HG02943 (cell line): ENCODE measurements at regions not wholly inside any gene's neighbourhood (a gene's known extent, or its start where the extent isn't known, plus 50 kb on each side); places are given as distances from the start of the nearest gene placed in this dataset.

Experiments
- ATAC-seq: cut with Tn5 transposase; IDR thresholded peaks from one replicate; pipeline ENCODE4 v1.9.1; 2021; ENCODE audit warnings: mild to moderate bottlenecking, low read depth, moderate library complexity; ENCODE audit not compliant: unreplicated experiment

DNA sequence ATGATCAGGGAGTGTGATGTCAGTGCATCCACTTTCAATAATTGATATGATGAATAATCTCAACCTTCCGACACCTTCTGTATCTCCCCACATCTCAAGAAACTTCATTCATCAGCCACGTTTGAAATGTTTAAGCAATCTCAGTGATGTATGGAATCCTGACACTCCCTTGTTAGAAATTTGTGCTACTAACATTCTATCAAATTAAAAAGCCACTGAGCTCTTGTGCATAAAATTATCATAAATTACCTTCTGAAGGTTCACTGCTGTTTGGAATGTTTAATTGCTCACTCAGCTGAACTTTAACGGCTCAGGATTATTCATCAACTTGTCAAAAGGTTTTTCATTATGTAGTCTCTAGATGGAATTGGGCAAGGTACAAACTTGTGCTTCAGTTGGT is 108.4 kb upstream of the DPH6 start:
- no peak for ATAC-seq

DNA sequence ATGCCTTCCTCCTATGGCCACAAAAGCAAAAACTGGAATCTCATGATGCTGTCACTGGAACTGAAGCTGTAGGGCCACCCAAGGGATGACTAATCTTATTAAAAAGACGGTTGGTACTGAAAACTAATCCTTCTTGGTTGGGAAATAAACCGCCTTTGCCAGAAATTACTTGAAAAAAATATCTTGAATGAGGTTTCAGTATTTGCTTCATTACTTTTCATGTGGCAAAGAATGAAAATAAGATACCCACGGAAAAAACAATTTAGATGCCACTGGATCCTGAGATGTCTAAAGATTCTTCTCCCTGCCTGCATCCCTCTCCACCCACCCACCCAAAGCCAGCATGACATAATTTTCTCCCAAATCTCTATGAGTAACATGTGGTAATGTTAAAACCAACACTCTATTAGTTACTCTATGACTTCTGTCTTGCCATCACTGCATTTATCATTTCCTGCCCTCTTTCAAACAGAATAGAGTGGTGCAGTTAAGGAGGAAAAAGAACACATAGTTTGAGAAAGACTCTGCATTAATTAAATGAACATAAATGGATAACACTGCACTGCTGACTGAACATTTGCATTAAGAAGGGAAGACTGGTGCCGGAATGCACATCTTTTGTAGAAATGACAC is 111.8 kb upstream of the DPH6 start:
- no peak for ATAC-seq

DNA sequence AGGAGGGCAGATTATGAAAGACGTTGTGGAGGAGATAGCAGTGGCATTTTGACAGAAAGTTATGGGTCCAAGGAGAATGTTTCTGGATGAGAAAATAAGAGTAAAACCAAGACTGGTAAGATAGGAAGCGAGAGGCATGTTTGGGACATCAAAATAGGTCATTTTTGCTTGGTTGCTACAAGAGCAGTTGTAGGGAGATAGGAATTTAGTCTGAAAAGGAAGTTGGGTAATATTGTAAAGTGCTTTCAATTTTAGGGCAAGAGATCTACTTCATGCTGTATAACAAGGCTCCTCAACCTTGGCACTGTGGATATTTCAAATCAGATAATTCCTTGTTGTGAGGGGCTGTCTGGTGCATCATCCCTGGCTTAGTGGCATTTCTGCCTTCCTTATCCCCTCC is 118.0 kb upstream of the DPH6 start:
- ATAC-seq = no peak

DNA sequence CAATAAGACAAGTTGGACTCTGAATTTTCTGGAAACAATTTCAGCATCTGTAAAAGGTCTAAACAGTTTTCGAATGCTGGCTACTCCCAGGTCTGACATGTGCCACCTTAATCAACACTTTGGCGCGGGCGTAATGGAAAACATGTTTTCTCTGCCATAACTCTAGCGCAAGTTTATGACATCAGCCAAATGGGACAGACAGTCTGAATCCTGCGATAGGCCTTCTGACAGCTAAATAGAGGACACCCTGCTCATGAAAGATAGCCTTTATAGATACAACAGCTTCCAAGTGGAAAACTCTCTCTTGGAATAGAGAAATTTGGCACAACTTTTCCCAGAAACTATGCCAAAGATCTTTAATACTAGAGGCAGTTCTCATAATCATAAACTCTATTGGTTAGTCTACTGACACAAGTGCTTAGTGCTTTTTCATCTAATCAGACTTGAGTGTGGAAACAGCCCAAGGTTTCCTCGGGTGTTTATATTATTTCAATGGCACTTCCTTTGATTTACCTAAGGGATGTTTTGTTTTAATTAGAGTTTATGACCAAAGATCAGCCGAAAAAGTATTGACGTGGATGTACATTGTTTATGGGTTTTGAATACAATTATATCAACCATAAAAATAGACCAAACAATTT is 120.1 kb upstream of the DPH6 start:
- no peak for ATAC-seq

DNA sequence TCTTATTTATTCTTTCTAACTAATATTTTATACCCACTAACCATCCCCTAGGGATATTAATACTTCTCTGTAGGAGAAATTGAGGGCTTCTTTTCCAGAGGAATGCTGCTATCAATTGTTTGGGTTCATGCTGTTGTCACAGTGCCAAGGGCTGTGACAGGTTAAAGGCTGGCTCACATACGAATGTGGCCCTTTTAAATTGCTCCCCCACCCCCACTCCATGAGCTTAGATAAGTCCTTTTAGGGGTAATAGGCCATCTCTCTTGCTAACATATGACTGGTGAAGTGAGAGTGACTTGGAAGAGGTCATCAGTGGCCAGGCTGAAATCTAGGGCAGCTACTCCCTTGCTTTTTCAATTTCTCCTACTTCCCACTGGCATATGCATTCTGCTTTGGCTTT is 121.9 kb upstream of the DPH6 start:
- ATAC-seq = no peak

DNA sequence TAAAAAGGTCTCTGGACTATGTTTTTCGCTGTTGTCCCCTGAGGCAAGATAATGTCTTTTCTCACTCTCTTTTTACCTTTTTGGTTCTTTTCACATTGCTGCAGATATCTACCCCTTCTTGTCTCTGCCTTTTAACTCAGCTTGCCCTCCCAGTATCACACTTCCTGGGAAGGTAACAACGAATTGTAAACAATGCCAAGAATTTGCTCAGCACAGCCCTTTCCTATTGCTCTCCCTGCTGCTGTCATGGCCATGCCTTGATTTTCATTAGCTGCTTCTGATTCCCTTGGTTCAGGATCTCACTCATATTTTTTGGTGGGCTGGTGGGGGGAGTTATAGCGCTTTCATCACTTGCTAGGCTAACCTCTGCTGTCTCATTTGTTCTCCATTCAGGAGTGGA is 123.1 kb upstream of the DPH6 start:
- no peak for ATAC-seq

DNA sequence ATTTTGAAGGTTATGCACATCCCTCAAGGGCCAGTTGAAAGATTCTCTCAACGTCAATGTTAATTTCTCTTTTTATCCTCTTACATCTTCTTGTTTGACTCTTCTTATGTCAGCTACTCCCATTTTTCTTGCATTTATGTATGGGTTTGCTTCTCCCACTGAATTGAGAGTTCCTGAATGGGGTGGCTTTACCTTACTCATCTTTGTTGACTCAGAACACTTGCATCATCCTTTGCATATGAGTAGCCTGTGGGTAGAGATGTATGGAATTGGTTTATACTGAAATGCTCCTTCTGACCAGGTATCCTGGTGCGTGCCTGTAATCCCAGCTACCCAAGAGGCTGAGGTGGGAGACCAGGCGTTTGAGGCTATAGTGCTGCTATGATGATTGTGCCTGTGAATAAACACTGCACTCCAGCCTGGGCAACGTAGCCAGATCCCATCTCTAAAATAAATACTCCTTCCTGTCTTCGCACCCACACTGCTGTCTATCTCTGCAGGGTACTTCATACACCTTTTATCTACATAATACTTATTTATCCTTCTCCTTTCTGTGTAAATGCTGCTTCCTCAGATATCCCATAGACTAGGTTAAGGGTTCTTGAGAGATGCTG is 123.6 kb upstream of the DPH6 start:
- ATAC-seq = no peak

DNA sequence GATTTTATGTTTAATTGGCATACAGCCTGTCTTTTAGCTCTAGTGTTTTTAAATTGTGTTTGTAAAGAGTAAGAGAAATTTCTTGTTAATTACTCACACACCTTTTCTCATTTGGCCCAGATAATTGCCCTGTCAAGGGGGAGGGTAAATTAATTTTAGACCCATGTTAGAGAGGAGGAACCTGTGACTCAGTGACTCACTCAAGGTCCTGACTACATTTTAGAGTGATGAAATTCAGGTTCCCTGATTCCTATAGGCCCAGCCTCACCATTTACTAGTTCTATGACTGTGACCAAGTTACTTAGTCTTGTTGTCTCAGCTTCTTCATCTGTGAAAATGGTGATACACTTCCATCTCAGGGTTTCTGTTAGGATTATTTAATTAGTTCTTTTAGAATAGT is 125.2 kb upstream of the DPH6 start:
- ATAC-seq = no peak

DNA sequence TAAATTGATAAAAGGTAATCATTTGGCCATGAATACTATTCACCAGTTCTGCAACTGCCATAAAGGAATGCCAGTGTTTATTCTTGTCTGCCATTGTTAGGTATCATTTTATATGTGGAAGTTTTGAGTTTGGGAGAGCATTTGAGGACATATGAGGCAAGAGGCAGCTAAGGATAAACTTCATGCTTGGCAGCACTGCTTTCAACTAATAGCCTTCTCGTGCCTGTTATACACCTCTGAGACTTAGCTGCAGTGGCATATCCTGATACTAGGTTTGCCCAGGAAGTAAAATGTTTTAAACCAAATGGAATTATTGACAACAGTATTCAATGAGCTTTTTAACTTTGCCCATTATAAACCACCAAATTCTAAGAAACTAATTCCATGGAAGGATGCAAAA is 126.0 kb upstream of the DPH6 start:
- no peak for ATAC-seq

DNA sequence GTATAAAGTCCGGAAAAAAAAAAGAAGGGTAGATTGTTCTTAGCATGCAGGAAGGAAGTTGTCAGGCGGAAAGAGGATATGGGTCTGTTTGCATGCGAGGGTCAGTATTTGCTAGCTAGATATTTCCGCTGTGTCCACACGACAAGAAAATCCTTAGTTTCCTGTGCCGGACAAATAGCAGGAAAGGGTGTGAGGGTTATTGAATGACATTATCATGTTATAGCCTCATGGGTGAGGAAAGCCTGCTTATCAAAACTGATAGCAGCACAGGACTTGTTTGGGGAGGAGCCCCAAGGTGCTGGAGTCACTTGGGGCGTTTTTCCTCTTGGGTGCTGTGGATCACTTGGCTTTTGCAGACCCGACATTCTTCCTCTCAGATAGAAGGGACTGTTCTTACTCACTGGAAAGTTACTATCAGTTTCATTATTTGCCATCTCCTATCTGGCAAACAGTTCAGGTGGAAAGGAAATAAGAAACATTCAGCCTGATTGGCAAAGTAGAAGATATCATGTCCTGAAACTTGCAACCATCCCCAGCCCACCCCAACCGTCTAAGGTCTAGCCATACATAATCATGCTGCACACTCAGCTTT is 127.2 kb upstream of the DPH6 start:
- ATAC-seq = no peak

DNA sequence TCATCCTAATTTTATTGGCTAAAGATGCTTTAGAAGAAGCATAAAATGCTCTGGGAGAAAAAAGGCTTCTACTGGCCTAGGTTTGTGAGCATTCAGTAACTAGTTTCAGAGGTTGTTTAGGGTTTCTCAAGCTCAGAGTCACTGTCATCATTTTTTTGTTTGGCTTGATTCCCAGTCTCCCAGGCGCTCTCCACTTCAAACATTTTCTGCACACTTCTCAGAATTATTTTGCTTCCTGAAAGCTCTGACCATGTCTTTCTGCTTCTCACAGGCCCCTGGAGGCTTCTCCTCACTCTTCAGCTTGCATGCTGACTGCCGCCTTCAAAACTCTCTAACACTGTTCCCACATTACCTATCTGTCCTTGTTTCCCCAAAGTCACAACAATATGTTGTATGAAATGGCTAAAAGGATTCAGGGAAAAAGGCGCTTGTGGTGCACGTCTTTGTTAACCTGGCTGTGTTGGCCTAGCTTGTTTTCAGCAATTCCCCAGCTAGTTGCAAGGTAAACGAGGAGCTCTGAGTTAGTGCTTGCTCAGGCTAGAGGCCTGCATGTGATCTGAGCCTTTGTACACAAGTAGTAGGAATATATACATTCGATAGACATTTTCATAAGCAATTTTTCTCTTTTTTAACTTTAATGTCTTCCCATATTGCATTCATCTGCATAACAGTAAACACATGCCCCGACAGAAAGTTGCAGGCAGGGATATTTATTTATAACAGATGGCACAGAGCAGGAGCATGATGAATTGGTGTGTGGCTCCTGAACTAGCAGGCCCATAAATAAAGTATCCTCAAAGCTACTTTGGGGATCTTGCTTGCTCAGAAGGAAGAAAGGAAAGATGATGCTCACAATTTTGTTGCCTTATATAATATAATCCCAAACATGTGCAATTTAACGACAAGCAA is 129.2 kb upstream of the DPH6 start:
- no peak for ATAC-seq

DNA sequence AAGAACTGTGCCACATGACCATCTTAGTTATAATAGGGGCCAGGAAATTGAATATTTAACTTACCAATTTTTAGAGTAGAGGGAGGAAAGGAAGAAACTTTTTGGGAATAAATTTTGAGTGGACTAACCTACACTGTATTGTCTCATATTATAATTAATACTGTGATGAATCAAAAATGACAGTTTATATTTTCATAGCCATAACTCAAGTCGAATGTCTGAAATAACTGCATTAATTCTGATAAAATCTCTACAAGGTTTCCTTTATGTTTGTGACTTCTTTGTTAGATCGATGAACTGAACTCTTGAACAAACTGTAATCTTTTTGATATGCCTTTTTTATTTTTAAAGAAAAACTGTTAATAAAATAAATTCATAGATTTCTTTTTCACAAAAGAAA is 132.8 kb upstream of the DPH6 start:
- no peak for ATAC-seq

DNA sequence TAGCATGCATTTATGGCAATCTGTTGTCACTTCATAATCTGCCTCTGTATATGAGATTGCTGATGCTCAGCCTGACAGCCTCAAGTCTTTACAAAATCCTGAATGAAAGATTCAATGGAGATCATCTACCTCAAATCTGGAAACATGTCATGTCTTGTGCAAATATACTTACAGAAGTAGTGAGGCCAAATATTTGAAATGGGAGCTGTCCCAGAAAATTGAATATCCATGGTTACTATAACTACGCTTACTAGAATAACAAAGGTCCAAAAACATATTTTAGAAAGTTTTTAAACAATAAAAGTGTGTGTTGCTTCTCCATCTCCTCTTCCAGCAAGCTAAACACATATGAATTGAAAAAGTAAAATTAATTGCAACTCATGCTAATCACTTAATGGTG is 133.2 kb upstream of the DPH6 start:
- no peak for ATAC-seq

DNA sequence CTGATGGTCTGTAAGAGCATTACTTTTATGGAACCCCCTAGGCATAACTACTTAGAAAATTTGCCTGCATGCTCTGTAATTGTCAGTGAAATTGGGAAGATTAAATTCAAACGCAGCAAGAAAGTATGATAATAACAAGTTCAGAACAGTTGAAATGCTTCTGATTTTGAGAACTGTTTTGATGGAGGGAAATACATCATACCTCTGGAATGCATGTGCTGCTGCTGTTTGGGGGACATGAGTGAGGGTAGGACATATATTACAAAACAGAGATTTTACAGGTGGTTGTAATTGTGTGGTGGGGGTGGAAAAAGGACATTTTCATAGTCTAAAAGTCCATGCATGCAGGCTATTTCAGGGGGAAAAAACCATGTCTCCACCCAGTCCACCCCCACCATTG is 135.0 kb upstream of the DPH6 start:
- ATAC-seq = no peak

DNA sequence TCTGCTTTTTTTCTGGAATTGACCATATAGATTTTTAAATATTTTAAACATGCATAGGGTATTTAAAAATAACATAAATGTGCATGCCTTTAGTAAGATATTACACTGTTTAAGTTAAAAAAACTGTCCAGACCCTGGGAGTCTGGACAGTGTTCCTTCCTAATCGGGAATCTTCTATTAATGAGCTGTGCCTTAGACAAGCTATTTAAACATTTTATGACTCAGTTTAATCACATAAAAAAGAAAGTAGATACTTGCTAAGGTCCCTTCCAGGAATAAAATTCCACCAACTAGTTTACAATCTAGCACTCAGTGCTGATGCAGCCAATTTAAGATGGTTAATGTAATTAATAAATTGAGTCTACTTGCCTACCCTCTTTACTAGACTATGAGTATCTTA is 140.4 kb upstream of the DPH6 start:
- ATAC-seq = no peak

DNA sequence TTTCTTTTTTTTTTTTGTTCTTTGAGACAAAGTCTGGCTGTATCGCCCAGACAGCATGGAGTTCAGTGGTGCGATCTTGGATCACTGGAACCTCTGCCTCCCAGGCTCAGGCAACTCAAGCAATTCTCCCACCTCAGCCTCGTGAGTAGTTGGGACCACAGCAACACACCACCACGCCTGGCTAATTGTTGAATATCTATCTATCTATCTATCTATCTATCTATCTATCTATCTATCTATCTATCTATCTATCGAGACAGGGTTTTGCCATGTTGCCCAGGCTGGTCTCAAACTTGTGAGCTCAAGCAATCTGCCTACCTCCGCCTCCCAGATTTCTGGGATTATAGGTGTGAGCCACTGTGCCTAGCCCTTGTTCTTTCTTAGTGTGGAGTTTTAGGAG is 143.3 kb upstream of the DPH6 start:
- no peak for ATAC-seq

DNA sequence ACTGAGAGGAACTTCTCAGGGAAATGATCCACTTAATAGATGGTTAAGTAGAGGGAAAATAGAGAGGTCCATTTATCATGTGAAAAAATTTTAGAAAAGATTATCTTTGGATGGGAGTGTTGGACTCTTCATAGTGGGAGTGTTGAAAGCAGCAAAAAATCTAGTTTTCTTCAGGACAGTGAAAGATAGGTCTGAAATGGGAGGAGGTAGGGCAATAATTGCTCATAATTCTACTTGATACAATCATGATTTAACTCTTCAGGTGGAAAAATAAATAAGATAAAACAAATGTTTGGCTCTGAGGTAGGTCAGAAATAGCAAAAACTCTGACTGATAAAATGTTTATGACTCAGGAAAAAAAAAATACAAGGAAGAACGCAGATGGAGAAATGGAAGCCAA is 144.1 kb upstream of the DPH6 start:
- ATAC-seq = no peak

DNA sequence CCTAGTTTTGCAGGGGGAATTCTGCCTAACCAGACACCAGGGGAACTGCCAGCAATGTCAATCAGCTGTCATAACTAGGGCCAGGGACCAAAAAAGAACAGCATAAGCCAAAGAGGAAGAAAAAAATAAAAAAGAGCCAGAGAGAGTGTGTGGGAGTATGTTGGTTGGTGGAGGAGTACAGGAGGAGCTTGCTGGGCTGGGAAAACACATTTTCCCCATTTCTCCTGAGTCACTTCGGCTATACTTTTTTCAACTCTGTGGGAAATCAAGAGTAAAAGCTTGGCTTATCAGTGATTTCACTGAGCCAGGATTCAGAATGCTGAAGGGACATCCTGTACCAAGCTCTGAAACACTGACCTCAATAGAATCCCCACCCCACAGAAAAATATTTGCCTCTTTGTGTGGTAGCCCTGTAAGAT is 144.7 kb upstream of the DPH6 start:
- ATAC-seq = no peak

DNA sequence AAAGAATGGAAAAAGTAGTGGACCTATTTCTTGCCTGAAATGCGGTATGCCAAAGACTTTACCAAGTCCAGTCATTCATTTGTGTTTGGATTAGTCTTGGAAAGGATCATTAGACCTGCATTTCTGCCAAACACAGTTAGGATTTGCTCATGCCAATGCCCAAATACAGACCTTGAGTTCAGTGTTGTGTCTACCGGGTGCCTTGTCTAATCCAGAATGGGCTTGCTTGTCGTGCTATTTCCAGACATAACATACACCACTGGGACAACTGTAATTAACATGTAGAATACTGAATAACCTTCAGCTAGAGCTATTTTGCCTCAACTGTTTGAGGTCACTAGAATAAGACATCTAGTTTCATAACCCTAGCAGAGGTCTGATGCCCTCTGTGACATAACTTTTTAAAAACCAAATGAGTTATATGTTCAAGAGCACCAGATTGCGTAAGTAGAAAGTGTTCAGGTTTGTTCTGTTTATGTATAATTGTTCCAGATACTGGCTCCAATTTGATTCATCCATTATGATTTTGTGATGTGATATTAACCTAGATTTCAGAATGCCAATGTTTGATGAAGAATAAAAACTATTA is 145.3 kb upstream of the DPH6 start:
- ATAC-seq = no peak
